HG03378 (cell line): ENCODE measurements at regions not wholly inside any gene's neighbourhood (a gene's known extent, or its start where the extent isn't known, plus 50 kb on each side); places are given as distances from the start of the nearest gene placed in this dataset.

ENCODE experiments used
- ATAC-seq: cut with Tn5 transposase; IDR thresholded peaks from one replicate; pipeline ENCODE4 v1.9.1; 2021; ENCODE audit warnings: mild to moderate bottlenecking, moderate library complexity; ENCODE audit not compliant: unreplicated experiment

GRCh38 chr3:193844472-193844871, 251.5 kb downstream of the OPA1 start:
- ATAC-seq, result no peak

- ATAC-seq, result no peak
These were observed 252.1 kb downstream of the OPA1 start for GRCh38 chr3:193845144-193845543.

DNA sequence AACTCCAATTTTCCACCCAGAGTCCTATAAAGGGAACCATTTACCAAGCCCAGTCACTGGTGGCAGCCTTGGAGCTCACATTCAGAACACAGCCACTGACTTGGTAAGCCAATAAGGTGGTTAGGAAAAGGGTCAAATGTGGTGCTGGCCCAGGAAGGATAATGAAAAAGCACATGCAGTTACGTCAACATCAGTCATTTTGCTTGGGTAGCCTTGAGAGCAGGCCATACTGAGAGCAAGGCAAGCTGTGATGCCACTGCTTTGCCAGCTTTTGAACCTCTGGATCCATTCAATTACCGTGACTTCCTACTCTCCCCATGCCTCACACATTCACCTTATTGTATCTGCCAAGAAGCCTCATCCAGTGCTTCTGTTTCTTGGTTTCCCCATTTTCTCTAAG, 253.6 kb downstream of the OPA1 start:
- ATAC-seq, result no peak

DNA sequence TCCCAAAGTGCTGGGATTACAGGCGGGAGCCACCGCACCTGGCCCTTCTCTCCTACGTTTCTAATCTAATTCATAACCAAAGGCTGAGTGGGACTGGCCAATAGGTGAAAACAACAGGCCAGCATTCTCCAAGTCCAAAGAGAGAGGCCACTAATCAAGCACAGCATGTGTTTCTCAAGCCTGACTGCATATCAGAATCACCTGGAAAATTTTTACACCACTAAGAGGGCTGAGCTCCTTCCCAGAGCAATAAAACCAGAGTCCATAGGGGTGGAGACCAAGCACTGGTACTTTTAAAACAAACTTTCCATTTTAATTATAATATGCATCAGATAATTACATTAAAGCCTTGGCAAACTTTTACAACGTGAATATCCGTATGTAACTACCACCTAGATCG, 254.4 kb downstream of the OPA1 start:
- ATAC-seq, result no peak

- ATAC-seq, result no peak
These were observed 255.5 kb downstream of the OPA1 start for GRCh38 chr3:193848547-193848946.

- ATAC-seq, result no peak
These were observed 257.1 kb downstream of the OPA1 start for GRCh38 chr3:193850084-193850619.

GRCh38 chr3:193851428-193851847, 258.4 kb downstream of the OPA1 start:
- no peak for ATAC-seq

DNA sequence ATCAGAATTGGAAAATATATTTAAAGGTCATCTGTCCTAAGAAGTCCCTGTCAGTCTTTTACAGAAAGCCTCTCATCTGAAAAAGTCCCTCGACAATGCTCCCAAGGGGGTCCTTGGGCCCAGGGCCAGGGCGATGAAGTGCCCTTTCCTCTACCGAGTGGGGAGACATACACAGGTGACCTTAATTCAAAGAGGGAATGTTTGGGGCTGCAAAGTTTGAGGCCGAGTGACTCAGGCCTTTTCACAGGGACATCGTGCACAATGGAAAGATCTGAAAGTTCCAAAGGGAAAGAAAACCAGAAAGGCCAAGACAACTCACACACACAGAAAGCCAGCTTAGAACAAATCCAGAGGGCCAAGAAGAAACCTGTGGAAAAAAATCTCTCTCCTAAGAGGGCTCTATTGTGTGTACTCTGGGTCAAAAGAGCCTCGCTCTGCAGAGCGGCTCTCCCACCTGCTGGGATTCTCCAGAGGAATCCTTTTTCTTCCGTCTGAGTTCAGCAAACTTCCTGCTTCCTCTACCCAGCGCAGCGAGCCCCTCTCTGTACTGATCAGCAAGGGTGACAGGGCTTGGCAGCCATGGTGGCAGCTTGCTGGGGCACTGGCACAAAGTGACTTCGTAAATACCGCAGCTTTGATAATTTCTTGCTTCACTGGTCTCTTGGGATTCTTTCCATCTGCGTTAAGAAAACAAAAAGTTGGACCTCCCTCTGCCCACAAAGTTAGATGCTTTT, 259.1 kb downstream of the OPA1 start:
- no peak for ATAC-seq

DNA sequence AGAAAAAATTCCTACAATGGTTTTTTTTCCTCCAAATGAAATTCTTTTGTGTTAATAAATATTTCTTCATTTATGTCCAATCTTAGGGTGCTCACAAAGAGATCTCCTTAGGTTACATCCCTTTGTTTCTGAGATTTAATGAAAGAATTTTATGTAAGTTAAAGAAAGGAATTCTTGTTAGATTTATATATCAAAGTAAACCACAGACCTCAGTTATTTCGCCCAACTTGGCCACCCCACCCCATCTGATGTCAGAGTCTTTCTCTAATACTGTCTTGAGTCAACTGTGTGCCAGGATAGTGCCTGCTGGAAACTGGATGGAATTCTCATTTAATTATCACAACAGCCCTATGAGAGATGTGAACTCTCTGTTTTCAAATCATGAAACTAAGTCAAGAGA, 259.9 kb downstream of the OPA1 start:
- ATAC-seq, result no peak

- ATAC-seq, result no peak
These were observed 260.7 kb downstream of the OPA1 start for GRCh38 chr3:193853511-193854219.

GRCh38 chr3:193857996-193858395, 265.0 kb downstream of the OPA1 start:
- ATAC-seq, result no peak

DNA sequence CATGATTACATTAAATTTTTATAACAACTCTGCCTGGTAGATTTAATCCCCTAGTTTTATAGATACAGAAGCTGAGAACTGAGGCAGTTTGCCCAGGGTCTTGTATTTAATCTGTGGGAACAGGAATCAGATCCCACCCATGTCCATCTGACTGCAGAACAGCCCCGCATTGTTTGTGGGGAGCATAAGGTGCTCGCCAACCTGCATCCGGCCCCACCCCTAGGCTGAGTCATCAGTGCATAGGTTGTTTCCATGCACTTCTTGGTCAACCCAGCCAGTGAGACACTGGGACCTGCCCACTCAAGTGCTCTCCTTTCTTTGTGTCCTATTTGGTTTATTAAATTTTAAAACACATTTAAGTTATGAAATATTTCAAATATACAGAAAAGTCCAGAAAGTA, 266.2 kb downstream of the OPA1 start:
- ATAC-seq, result no peak

DNA sequence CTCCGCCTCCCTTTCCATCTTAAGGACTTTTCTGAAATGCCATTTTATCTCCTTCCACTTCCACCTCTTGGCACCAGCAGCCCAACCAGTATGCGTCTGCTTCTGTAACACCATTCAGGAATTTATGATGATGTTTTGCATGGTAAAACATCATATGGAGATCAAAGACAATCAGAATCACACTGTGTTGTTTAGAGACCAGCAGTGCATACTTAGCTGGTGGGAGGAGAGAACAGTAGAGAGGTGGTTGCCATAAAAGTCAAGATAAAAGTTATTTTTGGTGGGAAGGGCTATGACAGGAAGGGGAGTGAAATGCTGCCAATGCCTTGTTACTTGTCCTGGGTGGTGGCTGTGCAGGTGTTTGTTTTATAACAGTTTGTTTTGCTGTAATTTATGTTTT, 268.0 kb downstream of the OPA1 start:
- ATAC-seq, result no peak

DNA sequence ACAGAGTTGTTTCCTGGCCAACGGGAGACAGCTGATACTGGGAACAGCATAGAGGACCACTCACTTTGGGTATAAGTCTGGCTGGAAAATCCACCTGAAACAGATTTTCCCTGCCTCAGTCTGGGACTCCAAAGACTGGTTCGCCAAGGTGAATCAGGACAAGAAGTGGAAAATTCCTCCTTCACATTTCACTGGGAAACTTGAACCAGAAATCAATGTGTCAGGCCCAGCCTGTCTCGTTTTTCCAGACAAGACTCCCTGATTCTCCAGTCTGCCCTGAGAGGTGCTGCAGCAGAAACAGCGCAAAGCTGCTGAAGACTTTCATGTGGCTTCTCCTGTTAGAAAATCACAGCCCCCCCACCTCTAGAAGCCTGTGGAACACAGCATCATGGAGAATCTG, 269.8 kb downstream of the OPA1 start:
- no peak for ATAC-seq

DNA sequence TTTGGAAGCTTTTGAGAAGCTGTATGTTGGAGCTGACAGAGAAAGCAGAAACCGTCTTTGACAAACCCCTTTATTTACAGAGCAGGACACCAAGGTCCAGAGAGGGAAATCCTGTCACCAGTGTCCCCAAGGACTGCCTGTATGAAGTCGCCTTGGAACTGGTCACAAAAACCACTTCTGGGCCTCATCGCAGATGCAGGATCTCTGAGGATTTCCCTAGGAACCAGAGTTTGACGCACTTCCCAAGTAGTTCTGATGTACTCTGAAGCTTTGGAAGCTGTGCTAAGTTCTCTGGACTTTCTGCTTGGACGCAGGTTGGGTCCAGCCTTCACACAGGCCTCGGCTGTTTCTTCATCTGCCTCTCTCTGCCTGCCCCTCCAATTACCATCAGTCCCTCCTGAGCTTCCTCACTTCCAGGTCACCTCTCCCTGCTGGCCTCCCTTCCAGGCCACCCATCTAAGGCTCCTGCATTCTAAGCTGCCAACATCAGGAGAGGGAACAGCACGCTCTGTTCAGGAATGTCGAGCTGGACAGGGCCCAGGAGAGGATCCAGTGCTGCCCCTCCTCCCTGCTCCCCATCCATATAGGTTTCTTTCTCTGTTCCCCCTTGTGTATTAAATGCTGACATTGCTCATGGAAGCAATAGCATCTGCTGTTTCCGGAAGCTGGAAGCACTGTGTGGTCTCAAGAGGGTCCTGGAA, 270.8 kb downstream of the OPA1 start:
- ATAC-seq, result no peak

- ATAC-seq, result peak; percentile 94
These were observed 270.6 kb upstream of the HES1 start for GRCh38 chr3:193865339-193865738.

DNA sequence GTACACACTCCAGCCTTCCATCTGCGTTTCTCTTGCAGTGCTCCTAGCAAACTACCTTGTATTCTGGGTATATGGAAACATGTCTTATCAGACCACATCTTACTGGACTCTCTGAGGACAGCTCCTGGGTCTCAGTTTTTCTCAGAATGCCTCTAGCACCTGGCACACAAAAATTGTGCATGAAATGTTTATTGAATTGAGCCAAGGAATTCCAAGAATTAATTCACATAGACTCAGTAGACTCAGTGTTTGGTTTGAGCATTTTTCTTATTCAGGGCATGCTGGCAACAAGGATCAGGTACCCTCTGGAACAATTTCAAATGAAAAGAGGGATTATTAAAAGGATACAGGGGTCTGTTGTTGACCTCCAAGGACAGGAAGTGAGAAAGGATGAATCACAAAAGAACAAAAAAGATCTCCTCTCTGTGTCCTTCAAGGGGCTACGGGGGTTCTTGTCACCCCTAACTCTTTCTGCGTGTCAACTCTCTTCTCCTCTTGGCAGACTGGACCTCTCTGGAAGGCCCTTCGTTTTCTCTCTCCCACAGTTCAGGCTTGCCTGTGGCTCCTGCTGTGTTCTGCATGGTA, 270.0 kb upstream of the HES1 start:
- no peak for ATAC-seq

- ATAC-seq, result peak; percentile 34
These were observed 267.4 kb upstream of the HES1 start for GRCh38 chr3:193868590-193868989.

DNA sequence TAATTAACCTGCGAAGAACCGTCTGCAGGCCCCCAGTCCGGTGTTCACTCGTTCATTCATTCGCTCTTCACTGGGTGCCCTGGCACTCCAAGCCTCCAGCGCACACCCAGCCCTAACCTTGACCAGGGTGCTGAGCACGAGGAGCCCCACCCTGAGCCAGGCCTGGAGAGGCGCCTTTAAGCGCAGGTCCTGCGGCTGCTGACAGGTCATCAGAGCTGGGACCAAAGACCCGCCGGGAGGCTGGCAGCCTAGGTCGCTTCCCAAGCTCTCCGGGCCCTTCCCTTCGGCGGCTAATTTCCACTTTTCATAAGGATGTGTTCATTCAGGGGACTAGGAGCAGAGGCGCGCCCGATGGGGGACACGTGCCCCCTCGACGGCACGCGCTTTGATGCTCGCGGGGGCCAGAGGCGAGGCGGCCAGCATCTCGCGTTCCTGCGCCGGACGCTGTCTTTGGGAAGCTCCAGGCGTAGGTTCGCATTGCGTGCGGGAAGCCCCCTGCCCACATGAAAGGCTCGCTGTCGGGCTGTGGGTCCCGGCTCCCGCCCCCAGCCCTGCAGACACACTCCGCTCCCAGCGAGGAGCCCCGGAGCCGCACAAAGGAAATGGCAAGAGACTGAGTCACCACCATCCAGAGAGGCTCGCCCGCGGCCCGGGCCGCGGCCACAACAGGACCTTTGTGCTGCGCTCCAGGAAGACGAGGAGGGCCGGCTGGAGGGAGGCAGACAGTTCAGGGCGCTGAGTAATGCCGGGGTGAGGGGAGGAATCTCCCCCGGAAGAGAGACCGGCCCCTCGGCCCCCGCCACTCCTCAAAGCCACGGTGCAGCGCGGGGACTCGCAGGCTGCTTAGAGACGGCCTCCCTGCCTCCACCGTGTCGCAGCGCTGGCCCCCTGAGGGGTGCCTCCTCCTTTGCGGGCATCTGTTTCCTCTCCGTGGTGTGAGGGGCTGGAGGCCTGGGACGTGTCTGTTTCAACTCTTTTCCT, 266.4 kb upstream of the HES1 start:
- ATAC-seq, result no peak
